ENCODE measurements at regions not wholly inside any gene's neighbourhood (a gene's known extent, or its start where the extent isn't known, plus 50 kb on each side); places are given as distances from the start of the nearest gene placed in this dataset.

DNA sequence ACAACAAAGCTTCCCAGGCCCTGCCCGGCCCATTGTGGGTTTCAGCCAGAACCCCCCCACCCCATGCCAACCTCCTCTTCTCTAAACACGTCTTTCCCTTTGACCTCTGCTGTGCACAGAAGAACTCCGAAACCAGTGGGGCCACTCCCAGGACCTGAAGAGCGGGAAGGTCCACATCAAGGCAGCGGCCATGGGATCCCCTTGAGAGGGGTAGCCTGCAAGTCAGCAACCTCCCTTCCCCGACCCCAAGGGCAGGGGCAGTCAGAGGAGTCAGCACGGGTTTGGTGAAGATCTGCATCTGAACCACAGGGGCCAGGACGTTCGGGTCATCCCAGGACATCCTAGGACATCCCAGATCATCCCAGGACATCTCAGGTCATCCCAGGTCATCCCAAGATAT, 379.9 kb upstream of the IRX4 start:
- no peak for DNase-seq (ENCODE audit: low read depth in 2 of 2)

- DNase-seq (ENCODE audit: low read depth in 2 of 2) = no peak
These were observed 378.4 kb upstream of the IRX4 start for GRCh38 chr5:2261004-2261703.

DNA sequence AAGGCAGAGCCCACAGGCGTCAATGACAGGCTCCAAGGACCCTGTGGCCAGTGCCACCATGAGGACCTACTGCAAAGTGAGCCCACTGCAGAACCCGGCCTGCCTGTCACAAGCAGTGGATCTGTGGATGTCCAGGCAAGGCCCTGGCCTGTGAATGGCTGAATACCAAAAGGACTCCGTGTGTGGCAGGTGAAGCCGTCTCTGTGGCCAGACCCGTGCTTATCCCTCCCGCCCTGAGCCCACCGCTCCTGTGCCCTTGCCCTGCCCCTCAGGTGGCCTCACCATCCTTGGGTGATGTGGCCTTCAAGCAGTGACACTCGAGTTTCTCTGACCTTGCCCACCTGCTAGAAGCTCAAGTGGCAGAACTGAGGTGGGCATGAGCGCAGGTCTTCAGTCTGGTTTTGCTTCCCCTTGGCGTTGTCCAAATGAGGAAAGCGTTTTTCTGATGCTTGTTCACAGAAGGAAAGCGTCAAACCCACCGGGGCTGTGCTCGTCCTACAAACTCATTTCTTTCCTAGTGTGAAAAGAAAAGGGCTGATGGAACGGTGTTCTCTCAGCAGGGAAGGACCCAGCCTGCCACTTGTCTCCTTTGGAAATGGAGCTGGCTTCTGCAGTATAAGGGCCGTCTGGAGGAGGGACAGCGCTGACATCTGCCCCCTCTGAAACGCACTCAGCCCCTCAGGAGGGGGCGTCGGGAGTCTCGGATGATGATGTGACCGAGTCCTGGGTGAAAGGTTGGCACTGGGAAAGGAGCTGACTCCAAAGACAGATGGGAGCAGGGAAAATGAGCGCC, 377.7 kb upstream of the IRX4 start:
- no peak for DNase-seq (ENCODE audit: low read depth in 2 of 2)

GRCh38 chr5:2259494-2260107, 376.9 kb upstream of the IRX4 start:
- no peak for DNase-seq (ENCODE audit: low read depth in 2 of 2)

- no peak for DNase-seq (ENCODE audit: low read depth in 2 of 2)
These were observed 376.1 kb upstream of the IRX4 start for GRCh38 chr5:2258861-2259260.

DNA sequence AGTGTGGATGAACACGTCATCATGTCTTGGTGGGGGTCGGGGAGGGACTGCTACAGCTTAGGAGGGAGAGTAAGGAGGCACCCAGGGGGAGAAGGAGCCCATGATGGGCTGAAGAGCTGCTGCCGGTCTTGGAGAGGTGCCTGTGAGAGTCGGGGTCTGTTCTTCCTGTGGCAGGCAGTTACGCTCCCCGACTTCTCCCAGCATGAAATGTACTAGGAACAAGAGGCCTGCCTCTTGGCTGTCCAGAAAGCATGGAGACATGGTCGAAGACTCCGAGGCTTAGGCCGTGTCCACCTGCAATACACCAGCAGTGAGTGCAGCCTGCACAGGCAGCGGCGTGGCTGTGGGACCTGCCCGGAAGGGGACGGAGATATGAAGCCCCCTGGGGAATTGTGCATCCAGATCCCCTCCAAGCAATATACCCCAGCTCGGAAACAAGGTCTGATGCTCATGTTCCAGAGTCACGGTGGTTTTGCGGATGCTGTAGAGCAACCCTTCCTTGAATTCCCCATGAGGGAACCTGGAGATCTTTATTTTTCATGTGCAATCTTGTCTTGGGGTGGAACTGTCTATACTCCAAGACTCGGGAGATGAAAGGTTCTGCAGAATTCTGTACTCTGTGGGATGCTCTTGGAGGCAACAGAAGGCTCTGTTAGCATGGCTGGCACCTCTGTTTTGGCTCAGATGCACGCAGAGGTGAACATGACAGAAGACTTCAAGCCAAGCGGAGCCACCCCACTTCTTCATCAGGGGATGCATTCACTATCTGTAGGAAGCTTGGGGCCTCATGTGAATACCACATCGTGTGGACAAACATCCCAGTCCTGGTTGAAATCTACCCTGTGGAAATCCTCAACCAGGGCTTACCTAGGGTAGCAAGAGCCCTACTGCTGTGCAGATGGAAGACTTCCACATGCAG, 374.9 kb upstream of the IRX4 start:
- no peak for DNase-seq (ENCODE audit: low read depth in 2 of 2)

GRCh38 chr5:2256691-2257280, 374.1 kb upstream of the IRX4 start:
- no peak for DNase-seq (ENCODE audit: low read depth in 2 of 2)

- DNase-seq (ENCODE audit: low read depth in 2 of 2) = no peak
These were observed 373.4 kb upstream of the IRX4 start for GRCh38 chr5:2255915-2256690.

DNA sequence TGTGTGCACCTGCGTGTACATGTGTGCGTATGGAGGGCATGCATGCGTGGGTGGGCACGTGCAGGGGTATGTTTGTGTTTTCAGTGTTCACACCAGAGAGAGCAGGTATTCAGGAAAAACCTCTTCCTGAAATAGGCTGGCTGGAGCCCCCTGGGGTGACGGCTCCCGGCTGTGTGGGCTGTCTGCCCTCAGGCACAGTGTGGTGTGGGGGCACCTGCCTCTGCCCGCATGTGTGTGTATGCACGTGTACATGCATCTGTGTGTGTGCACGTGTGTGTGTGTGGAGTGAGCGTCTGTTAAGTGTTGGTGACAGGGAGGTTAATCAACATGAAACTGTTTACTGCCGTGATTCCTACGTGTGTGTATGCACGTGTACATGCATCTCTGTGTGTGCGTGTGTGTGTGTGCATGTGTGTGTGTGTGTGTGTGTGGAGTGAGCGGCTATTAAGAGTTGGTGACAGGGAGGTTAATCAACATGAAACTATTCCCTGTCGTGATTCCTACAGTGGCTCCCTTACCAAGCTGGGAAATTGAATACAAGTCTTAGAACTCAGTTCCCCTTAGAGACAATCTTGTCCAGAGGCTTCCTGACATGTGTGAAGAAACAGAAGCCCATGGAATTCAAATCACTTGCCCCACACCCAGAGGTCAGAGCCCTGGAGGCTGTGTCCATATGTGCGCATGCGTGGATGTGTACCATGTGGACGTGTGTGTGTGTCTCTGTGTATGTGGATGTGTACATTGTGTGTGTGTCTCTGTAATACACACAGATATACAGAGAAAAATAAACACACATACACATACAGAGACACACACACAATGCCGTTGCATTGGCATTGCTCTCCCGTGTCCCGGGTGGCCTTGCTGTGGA, 372.4 kb upstream of the IRX4 start:
- no peak for DNase-seq (ENCODE audit: low read depth in 2 of 2)

DNA sequence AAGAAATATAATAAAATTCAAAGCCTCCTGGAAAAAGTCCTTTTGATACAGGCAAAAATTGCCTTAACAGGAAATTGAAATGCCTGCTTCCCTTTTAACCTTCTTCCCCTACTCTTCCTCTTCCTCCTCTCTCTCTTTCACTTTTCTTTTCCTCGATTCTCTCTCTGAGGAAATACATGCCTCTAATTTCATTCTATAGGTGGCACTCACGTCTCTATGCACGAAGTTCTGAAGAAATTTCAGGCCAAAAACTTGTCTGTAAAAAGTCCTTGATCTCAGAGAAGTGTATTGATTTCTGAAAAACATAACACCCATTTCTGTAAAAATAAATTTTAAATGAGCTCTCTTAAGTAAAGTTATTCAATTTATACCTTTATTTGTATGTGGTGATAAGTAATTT, 371.7 kb upstream of the IRX4 start:
- no peak for DNase-seq (ENCODE audit: low read depth in 2 of 2)

GRCh38 chr5:2253040-2253975, 370.6 kb upstream of the IRX4 start:
- DNase-seq (ENCODE audit: low read depth in 2 of 2) = no peak

DNA sequence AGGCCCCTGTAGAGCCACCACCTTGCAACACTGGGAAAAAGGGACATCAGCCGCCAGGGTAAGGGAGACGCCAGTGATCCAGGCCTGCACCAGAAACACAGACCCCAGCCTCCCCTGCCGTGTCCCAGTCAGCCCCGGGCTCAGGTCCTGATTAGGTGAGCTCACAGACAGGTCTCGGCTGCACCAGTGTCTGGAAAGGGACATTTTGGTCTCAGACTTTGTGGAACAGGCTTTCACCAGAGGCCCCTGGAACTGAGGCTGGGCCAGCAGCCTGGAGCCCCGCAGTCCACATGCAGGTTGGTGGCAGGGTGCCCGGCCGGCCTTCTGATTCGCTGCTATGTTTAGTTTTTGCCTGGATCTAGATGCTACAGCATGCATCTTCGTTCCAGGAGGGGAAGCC, 369.0 kb upstream of the IRX4 start:
- DNase-seq (ENCODE audit: low read depth in 2 of 2) = no peak

- DNase-seq (ENCODE audit: low read depth in 2 of 2) = no peak
These were observed 368.6 kb upstream of the IRX4 start for GRCh38 chr5:2251298-2251697.

DNA sequence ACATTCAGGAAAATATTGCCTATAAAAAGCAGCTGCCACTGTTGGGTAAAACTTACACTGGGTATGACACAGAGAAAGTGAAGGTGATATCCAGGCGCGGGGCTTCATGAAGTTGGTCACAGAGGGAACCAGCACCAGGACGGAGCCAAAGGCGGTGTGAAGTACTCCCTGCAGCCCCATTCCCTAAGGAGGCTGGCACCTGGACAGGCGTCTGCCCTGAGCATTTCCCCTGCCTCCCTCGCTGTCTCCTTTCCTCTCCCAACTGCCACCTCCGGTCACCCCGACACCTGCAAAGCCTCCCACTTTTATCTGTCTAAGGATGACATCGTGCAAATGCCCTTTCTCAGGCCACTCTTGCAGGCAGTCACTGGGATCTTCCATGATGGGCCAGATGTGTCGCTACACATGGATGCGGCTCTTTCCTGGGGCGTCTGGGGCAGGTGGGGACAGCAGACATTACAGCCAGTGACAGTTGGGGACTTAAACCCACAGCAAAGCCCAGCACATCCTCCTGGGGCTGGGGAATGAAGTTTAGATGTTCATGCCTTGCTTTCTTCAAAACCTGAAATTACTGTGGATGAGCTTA, 367.7 kb upstream of the IRX4 start:
- DNase-seq (ENCODE audit: low read depth in 2 of 2) = no peak

DNA sequence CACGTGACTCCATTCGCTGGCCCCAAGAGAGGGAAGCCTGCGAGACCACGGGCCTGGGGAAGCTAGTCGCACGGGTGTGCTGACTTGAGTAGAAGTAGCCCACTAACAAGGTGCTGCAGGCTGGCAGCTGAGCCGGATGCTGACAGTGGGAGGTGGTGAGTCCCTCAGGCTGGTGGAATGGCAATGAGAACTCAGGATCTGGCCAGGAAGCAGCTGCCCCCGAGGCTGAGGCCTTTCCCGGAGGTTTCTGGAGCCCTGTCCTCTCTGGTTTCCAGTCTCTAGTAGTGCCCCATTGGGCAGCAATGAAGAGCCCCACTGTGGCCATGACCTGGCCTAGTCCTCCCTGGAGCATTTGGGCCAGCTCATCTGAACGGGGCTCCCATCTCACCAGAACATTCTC, 366.7 kb upstream of the IRX4 start:
- DNase-seq (ENCODE audit: low read depth in 2 of 2) = no peak

DNA sequence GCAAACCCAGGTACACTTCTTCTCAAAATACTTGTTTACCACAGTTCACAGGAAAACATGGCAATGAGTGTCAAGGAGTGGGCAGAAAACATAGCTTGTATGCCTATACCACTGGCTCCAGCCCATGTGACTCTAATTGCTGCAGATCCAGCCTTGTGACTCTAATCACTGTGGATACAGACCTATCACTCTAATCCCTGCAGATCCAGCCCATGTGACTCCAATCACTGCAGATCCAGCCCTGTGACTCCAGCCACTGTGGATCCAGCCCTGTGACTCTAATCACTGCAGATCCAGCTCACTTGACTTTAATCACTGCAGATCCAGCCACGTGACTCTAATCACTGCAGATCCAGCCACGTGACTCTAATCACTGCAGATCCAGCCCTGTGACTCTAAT, 366.3 kb upstream of the IRX4 start:
- no peak for DNase-seq (ENCODE audit: low read depth in 2 of 2)

- no peak for DNase-seq (ENCODE audit: low read depth in 2 of 2)
These were observed 359.8 kb upstream of the IRX4 start for GRCh38 chr5:2242539-2242938.

GRCh38 chr5:2241842-2242241, 359.1 kb upstream of the IRX4 start:
- DNase-seq (ENCODE audit: low read depth in 2 of 2) = no peak
